SU-DHL-6 (cell line): ENCODE measurements at regions not wholly inside any gene's neighbourhood (a gene's known extent, or its start where the extent isn't known, plus 50 kb on each side); places are given as distances from the start of the nearest gene placed in this dataset.

ENCODE experiments used
- H2AFZ ChIP-seq: fragments of 200-600 bp; sonication (generic); 2 replicates; pipeline ENCODE4 v1.6.1; 2014; ENCODE audit warnings: low read depth, mild to moderate bottlenecking, moderate library complexity, mixed read lengths, antibody characterized with exemption, low read length; ENCODE audit not compliant: severe bottlenecking
- H3F3A ChIP-seq: fragments of 200-600 bp; shearing (Covaris generic); 2 replicates; pipeline ENCODE4 v1.6.0; 2016; ENCODE audit warnings: antibody characterized with exemption, mild to moderate bottlenecking; ENCODE audit not compliant: insufficient read depth
- H3K27ac ChIP-seq: fragments of 200-600 bp; sonication (generic); 2 replicates; pipeline ENCODE4 v1.5.1; 2016; ENCODE audit warnings: low read depth, mild to moderate bottlenecking, low read length, moderate library complexity, mixed read lengths
- H3K27me3 ChIP-seq: fragments of 200-600 bp; sonication (generic), shearing (Covaris generic); 2 replicates; pipeline ENCODE4 v1.6.0; 2014; ENCODE audit warnings: mild to moderate bottlenecking, low read length
- H3K36me3 ChIP-seq: fragments of 200-600 bp; sonication (generic); 2 replicates; pipeline ENCODE4 v1.6.1; 2014; ENCODE audit warnings: mild to moderate bottlenecking, low read length, mixed read lengths
- H3K4me2 ChIP-seq: fragments of 300-600, 200-600 bp; shearing (Covaris generic), sonication (generic); 2 replicates; pipeline ENCODE4 v1.6.0; 2014; ENCODE audit warnings: low read length, low read depth, mild to moderate bottlenecking; ENCODE audit not compliant: poor library complexity, severe bottlenecking
- H3K4me3 ChIP-seq: fragments of 200-600 bp; sonication (generic); 2 replicates; pipeline ENCODE4 v1.5.1; 2014; ENCODE audit warnings: antibody characterized with exemption, low read length, mild to moderate bottlenecking, mixed read lengths; ENCODE audit not compliant: insufficient read depth, poor library complexity, severe bottlenecking
- H3K79me2 ChIP-seq: fragments of 200-600 bp; sonication (generic); 2 replicates; pipeline ENCODE4 v1.6.1; 2014; ENCODE audit warnings: mild to moderate bottlenecking, low read length, moderate library complexity; ENCODE audit not compliant: insufficient read depth
- H3K9ac ChIP-seq: fragments of 200-600 bp; sonication (generic); 2 replicates; pipeline ENCODE4 v1.7.0; 2014; ENCODE audit warnings: mild to moderate bottlenecking, low read length
- H3K9me2 ChIP-seq: fragments of 200-600 bp; sonication (generic); replicated peaks from 2 replicates; pipeline ENCODE4 v1.6.1; 2014; ENCODE audit warnings: low read length; ENCODE audit not compliant: insufficient read depth
- H3K9me3 ChIP-seq: fragments of 200-600 bp; sonication (generic); 2 replicates; pipeline ENCODE4 v1.6.1; 2014; ENCODE audit warnings: low read length, mixed read lengths; ENCODE audit not compliant: insufficient read depth
- H4K20me1 ChIP-seq: fragments of 200-600 bp; sonication (generic); 2 replicates; pipeline ENCODE4 v1.6.1; 2014; ENCODE audit warnings: low read depth, mild to moderate bottlenecking, antibody characterized with exemption, low read length, moderate library complexity, mixed read lengths
- EZH2phosphoT487 ChIP-seq: fragments of 200-600 bp; sonication (generic), shearing (Covaris generic); conservative IDR thresholded peaks from 2 replicates; pipeline ENCODE4 v1.6.1; 2018; ENCODE audit warnings: mild to moderate bottlenecking, antibody characterized with exemption, low read length, moderate library complexity, mixed read lengths
- TF ChIP-seq, protein P1 (sequence below): fragments of 200-600 bp; sonication (generic); IDR thresholded peaks from one replicate; pipeline ENCODE4 v1.5.1; 2017; ENCODE audit warnings: antibody characterized with exemption, mild to moderate bottlenecking, low read length, moderate library complexity; ENCODE audit not compliant: insufficient read depth, poor library complexity, severe bottlenecking

DNA sequence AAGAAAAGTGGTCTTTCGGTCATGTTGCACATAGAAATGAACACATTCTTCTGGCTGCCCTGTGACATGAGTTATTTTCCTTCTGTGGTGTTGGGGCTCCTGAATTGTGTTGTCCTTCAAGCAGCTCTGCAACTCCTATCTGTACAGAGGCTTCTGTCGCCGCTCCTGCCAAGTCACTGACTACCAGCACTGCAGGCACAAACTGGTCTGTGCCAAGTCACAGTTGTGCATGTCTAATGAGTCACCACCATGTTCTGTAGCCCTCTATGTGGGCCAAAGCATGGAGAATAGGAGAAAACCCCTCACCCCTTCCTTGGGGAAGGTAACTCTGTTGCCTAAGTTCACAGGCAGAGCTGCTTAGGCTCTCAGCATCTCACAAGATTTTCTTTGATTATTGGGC lies 283.3 kb downstream of the RPL10L start:
- Histone ChIP-seq H3K27ac (no peak overlapping the region), H3K27me3 (no peaks in the 10 kb centered on the region), H3K4me3 (no peak overlapping the region)

GRCh38 chr14:46352844-46353243 lies 298.7 kb downstream of the RPL10L start:
- H3K79me2 ChIP-seq = no peaks in the 10 kb centered on the region
- H4K20me1 ChIP-seq = no peaks in the 10 kb centered on the region
- no peaks in the 10 kb centered on the region for H3K9me2 ChIP-seq
- no peak overlapping the region for H3K4me2 ChIP-seq
- no peak for TF ChIP-seq EZH2phosphoT487
- TF ChIP-seq, protein P1, sequence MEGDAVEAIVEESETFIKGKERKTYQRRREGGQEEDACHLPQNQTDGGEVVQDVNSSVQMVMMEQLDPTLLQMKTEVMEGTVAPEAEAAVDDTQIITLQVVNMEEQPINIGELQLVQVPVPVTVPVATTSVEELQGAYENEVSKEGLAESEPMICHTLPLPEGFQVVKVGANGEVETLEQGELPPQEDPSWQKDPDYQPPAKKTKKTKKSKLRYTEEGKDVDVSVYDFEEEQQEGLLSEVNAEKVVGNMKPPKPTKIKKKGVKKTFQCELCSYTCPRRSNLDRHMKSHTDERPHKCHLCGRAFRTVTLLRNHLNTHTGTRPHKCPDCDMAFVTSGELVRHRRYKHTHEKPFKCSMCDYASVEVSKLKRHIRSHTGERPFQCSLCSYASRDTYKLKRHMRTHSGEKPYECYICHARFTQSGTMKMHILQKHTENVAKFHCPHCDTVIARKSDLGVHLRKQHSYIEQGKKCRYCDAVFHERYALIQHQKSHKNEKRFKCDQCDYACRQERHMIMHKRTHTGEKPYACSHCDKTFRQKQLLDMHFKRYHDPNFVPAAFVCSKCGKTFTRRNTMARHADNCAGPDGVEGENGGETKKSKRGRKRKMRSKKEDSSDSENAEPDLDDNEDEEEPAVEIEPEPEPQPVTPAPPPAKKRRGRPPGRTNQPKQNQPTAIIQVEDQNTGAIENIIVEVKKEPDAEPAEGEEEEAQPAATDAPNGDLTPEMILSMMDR = no peak
- no peaks in the 10 kb centered on the region for H3K27me3 ChIP-seq
- H2AFZ ChIP-seq = no peak overlapping the region
- H3K9ac ChIP-seq = no peak overlapping the region
- H3K4me3 ChIP-seq = no peak overlapping the region
- no peak overlapping the region for H3K27ac ChIP-seq
- no peaks in the 10 kb centered on the region for H3K9me3 ChIP-seq
- no peaks in the 10 kb centered on the region for H3F3A ChIP-seq
- no peaks in the 10 kb centered on the region for H3K36me3 ChIP-seq

More for the DNA sequence above, 283.3 kb downstream of the RPL10L start:
- Histone ChIP-seq H3K9ac (no peak overlapping the region), H2AFZ (no peak overlapping the region), H4K20me1 (no peaks in the 10 kb centered on the region), H3F3A (no peaks in the 10 kb centered on the region), H3K9me3 (no peaks in the 10 kb centered on the region), H3K4me2 (no peak overlapping the region), H3K79me2 (no peaks in the 10 kb centered on the region), H3K36me3 (no peaks in the 10 kb centered on the region), H3K9me2 (no peaks in the 10 kb centered on the region)
- TF ChIP-seq EZH2phosphoT487 = no peak
- TF ChIP-seq, protein P1 = no peak

DNA sequence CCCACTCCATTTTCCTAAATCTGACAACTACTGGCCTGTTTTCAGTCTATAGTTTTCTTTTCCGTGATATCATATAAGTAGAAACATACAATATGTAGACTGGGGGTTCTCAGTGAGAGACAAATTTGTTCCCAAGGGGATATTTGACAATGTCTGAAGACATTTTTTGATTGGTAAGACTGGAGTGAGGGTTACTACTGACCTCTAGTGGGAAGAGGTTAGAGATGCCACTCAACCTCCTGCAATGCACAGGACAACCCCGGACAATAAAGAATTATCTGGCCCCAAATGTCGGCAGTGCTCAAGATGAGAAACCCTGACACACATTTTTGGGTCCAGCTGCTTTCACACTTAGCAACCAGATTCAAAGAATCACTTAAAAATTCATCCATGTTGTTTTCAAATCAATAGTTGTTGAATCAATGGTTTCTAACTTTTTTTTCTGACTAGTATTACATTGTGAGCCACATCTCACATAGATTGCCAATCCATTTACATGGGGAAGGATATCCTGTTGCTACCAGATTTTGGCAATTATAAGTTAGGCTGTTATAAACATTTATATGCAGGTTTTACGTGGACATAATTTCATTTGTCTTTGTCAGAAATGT lies 307.1 kb downstream of the RPL10L start:
- Histone ChIP-seq H3K9ac (no peak overlapping the region), H3K27me3 (no peaks in the 10 kb centered on the region), H3K4me3 (no peak overlapping the region), H3K27ac (no peak overlapping the region), H3K4me2 (no peak overlapping the region), H4K20me1 (no peaks in the 10 kb centered on the region), H3K79me2 (no peaks in the 10 kb centered on the region), H3K36me3 (no peaks in the 10 kb centered on the region), H3K9me3 (no peaks in the 10 kb centered on the region), H3F3A (no peaks in the 10 kb centered on the region), H2AFZ (peak overlapping the region; percentile 67), H3K9me2 (no peaks in the 10 kb centered on the region)
- no peak for TF ChIP-seq EZH2phosphoT487
- TF ChIP-seq, protein P1 = peak; percentile 54
